Testis (tissue), 2 donors: ENCODE measurements at regions not wholly inside any gene's neighbourhood (a gene's known extent, or its start where the extent isn't known, plus 50 kb on each side); places are given as distances from the start of the nearest gene placed in this dataset.

Source experiments
- DNase-seq: peaks from one replicate; pipeline ENCODE4 v3.0.0-alpha.2; 2019
- H3K27ac ChIP-seq, 2 donors: fragments of 200-600 bp; sonication (generic); one replicate each; pipeline ENCODE4 v1.5.1; 2019
- H3K27me3 ChIP-seq: fragments of 200-600 bp; sonication (generic); one replicate; pipeline ENCODE4 v1.5.1; 2019
- H3K36me3 ChIP-seq: fragments of 200-600 bp; sonication (generic); one replicate; pipeline ENCODE4 v1.5.1; 2017; ENCODE audit warnings: low read depth; ENCODE audit errors: missing control alignments
- H3K4me1 ChIP-seq: fragments of 200-600 bp; sonication (generic); one replicate; pipeline ENCODE4 v1.5.1; 2019
- H3K4me3 ChIP-seq, 2 donors: fragments of 200-600 bp; sonication (generic); one replicate each; pipeline ENCODE4 v1.5.1; 2017 to 2019
- H3K9me3 ChIP-seq: fragments of 200-600 bp; sonication (generic); one replicate; pipeline ENCODE4 v1.5.1; 2017
- POLR2A ChIP-seq: fragments of 450-650 bp; IDR thresholded peaks from one replicate; pipeline ENCODE4 v1.6.1; 2017; ENCODE audit warnings: antibody characterized with exemption, mild to moderate bottlenecking, moderate library complexity
- WGBS, 2 donors: methylation state at CpG; one replicate each; pipeline ENCODE4 v1.1.5; 2018; 5-methylcytosine and 5-hydroxymethylcytosine counted together
- intact Hi-C: fragments of 100-400 bp; cut with DNase I; formaldehyde crosslinking; loops from one replicate; pipeline ENCODE4 v1.15.1; 2023; ENCODE audit warnings: low total_unique reads
- TF ChIP-seq, protein P1 (sequence below), 3 experiments: fragments of 450-650 bp in 2 of 3; fragments of 200-600 bp in 1 of 3; sonication (generic) in 1 of 3; IDR thresholded peaks; one replicate each; pipeline ENCODE4 v1.5.1; 2016 to 2019; ENCODE audit warnings: antibody characterized with exemption in 3 of 3, mild to moderate bottlenecking in 2 of 3, moderate library complexity in 1 of 3

DNA sequence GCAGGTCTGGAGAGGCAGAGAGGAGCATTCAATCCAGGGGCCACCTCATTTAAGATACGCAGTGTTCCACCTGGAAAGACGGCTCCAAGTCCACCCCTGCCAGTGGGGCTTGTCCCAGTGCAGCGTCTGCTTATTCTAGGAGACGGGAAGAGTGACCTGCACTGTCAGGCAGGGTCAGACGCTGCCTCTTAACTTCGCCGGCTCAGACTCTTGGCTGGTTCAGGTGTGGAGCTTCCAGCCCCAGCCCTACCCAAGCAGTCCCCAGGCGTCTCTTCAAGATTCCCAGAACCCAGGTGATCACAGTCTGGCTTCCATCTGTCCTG, 208.5 kb downstream of the TFCP2L1 start:
- intact Hi-C loops: no loop called here
- Histone ChIP-seq H3K27ac (no peak overlapping the region), H3K9me3 (no peaks in the 10 kb centered on the region), H3K4me3 (no peak overlapping the region), H3K36me3 (no peaks in the 10 kb centered on the region), H3K27me3 (no peaks in the 10 kb centered on the region), H3K4me1 (peaks cover 8% of the 10 kb centered on the region)
- TF ChIP-seq, protein P1, sequence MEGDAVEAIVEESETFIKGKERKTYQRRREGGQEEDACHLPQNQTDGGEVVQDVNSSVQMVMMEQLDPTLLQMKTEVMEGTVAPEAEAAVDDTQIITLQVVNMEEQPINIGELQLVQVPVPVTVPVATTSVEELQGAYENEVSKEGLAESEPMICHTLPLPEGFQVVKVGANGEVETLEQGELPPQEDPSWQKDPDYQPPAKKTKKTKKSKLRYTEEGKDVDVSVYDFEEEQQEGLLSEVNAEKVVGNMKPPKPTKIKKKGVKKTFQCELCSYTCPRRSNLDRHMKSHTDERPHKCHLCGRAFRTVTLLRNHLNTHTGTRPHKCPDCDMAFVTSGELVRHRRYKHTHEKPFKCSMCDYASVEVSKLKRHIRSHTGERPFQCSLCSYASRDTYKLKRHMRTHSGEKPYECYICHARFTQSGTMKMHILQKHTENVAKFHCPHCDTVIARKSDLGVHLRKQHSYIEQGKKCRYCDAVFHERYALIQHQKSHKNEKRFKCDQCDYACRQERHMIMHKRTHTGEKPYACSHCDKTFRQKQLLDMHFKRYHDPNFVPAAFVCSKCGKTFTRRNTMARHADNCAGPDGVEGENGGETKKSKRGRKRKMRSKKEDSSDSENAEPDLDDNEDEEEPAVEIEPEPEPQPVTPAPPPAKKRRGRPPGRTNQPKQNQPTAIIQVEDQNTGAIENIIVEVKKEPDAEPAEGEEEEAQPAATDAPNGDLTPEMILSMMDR (IDR thresholded peaks at IDR 0.05): no peak
- TF ChIP-seq POLR2A: no peak
- WGBS, 2 donors: 25 to 66% methylated on average over 7 to 8 of the region's 8 CpGs
- no peak for DNase-seq

DNA sequence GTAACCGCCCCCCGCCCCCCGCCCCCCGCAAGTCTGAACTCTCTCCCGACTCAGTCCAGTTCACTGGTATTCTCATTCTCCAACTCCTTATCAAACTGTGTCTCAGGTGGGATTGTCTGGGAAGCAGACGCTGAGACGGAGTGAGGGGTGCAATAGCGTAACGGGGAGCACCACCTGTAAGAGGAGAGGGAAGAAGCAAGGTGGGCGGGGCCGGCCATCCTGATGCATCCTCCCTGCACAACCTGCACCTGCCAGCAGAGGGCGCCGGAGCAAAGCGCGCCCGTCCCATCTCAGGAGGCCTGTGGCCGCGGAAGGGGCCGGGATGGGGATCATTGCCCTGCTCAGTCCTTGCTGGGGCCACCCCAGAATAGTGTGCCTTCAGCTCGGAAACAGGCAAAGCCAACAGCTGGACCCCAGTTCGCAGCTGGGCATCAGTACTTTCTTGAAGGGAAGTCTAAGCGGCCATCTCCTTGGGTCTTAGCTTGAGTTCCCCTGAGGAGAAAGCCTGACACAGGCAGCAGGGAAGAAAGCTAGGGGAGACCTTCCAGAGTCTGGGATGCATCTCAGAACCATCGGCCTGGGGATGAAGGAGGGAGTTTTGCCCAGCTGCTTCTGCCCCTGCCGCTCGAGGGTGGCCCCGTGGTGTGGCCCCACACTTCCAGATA, 208.0 kb downstream of the TFCP2L1 start:
- intact Hi-C loops: no loop called here
- TF ChIP-seq POLR2A: no peak
- TF ChIP-seq, protein P1 (IDR thresholded peaks at IDR 0.05): peak; percentile 55 to 81 (median 78)
- WGBS, 2 donors: 35 to 43% methylated on average over 20 to 26 of the region's 26 CpGs
- no peak overlapping the region for H3K27ac ChIP-seq
- no peaks in the 10 kb centered on the region for H3K36me3 ChIP-seq
- H3K27me3 ChIP-seq: no peaks in the 10 kb centered on the region
- DNase-seq: peak; percentile 89
- no peaks in the 10 kb centered on the region for H3K9me3 ChIP-seq
- peaks cover 8% of the 10 kb centered on the region for H3K4me1 ChIP-seq
- no peak overlapping the region for H3K4me3 ChIP-seq

GRCh38 chr2:121078899-121079298, 206.1 kb downstream of the TFCP2L1 start:
- H3K4me1 ChIP-seq: peaks cover 8% of the 10 kb centered on the region
- DNase-seq: no peak
- no peak overlapping the region for H3K4me3 ChIP-seq
- TF ChIP-seq POLR2A: no peak
- TF ChIP-seq, protein P1 (IDR thresholded peaks at IDR 0.05): no peak
- WGBS, 2 donors: 77 to 82% methylated on average over 7 of the region's 7 CpGs
- no peaks in the 10 kb centered on the region for H3K9me3 ChIP-seq
- no peaks in the 10 kb centered on the region for H3K36me3 ChIP-seq
- H3K27ac ChIP-seq: no peak overlapping the region
- H3K27me3 ChIP-seq: no peaks in the 10 kb centered on the region
- intact Hi-C loops: no loop called here

DNA sequence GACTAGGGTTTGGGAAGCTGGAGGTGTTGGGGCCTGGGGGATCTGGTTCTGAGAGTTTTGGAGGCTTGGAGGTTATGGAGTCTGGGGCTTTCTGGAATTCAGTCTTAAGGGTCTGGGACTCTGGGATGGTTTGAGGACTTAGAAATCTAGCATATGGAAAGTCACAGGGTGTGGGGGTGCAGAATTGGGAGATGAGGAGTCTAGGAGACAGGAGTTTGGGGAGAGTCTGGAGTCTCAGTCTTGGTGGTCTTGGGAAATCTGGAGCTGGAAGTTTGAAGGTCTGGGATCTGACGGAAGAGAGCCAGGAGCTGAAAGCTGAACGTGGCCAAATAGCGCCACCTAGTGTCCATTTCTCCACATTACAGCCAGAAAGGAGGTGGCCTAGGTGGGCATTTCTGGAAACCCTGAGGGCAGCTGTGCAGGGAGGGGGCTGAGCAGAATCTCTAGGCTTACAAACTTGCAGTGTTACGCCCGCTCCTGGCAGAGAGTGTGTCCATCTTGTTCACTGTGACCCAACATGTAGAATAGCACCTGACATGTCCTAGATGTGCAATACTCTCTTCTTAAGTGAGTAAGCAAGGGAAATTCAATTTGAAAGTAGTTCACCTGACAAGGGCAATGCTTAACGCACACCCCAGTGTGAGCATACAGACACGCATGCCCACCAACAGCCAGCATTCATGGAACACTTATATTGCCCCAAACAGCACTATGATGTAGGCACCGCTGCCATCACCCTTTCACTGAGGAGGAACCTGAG, 204.8 kb downstream of the TFCP2L1 start:
- TF ChIP-seq, protein P1 (IDR thresholded peaks at IDR 0.05): peak; percentile 90 to 99 (median 91)
- no peak for TF ChIP-seq POLR2A
- no peaks in the 10 kb centered on the region for H3K9me3 ChIP-seq
- no peaks in the 10 kb centered on the region for H3K36me3 ChIP-seq
- H3K27me3 ChIP-seq: no peaks in the 10 kb centered on the region
- no peak overlapping the region for H3K27ac ChIP-seq
- intact Hi-C loops: no loop called here
- peaks cover 5% of the 10 kb centered on the region for H3K4me1 ChIP-seq
- WGBS, 2 donors: 36 to 37% methylated on average over 8 of the region's 8 CpGs
- no peak overlapping the region for H3K4me3 ChIP-seq
- peak; percentile 82 for DNase-seq
